ENCODE measurements at regions not wholly inside any gene's neighbourhood (a gene's known extent, or its start where the extent isn't known, plus 50 kb on each side); places are given as distances from the start of the nearest gene placed in this dataset.

DNA sequence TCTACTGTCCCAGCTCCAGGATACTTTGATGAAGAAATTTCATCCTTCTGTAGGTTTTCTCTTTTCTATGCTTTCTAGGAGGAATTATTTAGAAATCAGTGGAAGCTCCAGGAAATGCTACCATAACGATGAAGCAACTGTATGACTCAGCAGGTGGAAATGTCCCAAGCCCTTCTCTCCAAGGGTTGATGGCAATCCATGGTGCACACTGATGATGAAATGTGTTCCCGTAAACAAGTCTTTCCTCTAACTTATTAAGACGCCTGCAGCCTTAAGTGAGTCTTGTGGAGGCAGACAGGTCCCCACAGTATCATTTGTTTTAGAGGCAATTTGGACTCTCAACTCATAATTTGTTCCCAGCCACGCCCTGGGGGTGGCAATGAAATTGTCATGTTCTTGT is 777.6 kb upstream of the SOX11 start:
- H3K4me1 ChIP-seq (ENCODE audit: control insufficient read depth in 2 of 2, insufficient read depth in 1 of 2, low read depth in 1 of 2, low read length in 2 of 2): no peaks in the 10 kb centered on the region
- H3K9ac ChIP-seq (ENCODE audit: low read depth, low read length, poor library complexity): no peak overlapping the region
- H2AK5ac ChIP-seq (ENCODE audit: low read depth, low read length): no peak overlapping the region
- no peak overlapping the region for H2BK12ac ChIP-seq (ENCODE audit: low read length)
- H3K18ac ChIP-seq (ENCODE audit: low read length): no peak overlapping the region
- no peak overlapping the region for H2BK120ac ChIP-seq (ENCODE audit: low read depth, low read length)
- WGBS, 2 donors (ENCODE audit: extremely low coverage in 2 of 2, insufficient read length in 2 of 2, insufficient replicate concordance in 1 of 2): no CpG with 5 or more reads among the region's 4 CpGs
- no peaks in the 10 kb centered on the region for H3K36me3 ChIP-seq (replicated peaks in 1 of 2; ENCODE audit: control insufficient read depth in 2 of 2, insufficient read depth in 2 of 2, low read length in 2 of 2)
- H3K27me3 ChIP-seq (ENCODE audit: control insufficient read depth in 3 of 3, insufficient read depth in 3 of 3, low read depth in 1 of 3, low read length in 3 of 3): no peaks in the 10 kb centered on the region
- no peak overlapping the region for H4K91ac ChIP-seq (ENCODE audit: low read depth, low read length, poor library complexity)
- no peak overlapping the region for H3K14ac ChIP-seq (ENCODE audit: low read length)
- H3K4me2 ChIP-seq (ENCODE audit: insufficient read depth, low read length, poor library complexity, severe bottlenecking): no peak overlapping the region
- H3K79me1 ChIP-seq (ENCODE audit: low read depth, low read length): no peaks in the 10 kb centered on the region
- no peak overlapping the region for H3K4me3 ChIP-seq (ENCODE audit: low read length in 2 of 2)
- H2BK15ac ChIP-seq (ENCODE audit: low read length): no peak overlapping the region
- H3K23ac ChIP-seq (ENCODE audit: low read depth, low read length, poor library complexity): no peak overlapping the region
- H3K9me3 ChIP-seq (replicated peaks in 1 of 2; ENCODE audit: control insufficient read depth in 2 of 2, insufficient read depth in 1 of 2, low read depth in 1 of 2, low read length in 2 of 2): no peaks in the 10 kb centered on the region
- no peak for DNase-seq (ENCODE audit: low spot score)
- no peak overlapping the region for H2BK5ac ChIP-seq (ENCODE audit: low read length)
- H4K8ac ChIP-seq (ENCODE audit: low read depth, low read length): no peak overlapping the region
- H3K4ac ChIP-seq (ENCODE audit: low read length): no peak overlapping the region
- no peak overlapping the region for H2AFZ ChIP-seq (ENCODE audit: low read length)
- H3K27ac ChIP-seq (replicated peaks; ENCODE audit: low read length): no peak overlapping the region

DNA sequence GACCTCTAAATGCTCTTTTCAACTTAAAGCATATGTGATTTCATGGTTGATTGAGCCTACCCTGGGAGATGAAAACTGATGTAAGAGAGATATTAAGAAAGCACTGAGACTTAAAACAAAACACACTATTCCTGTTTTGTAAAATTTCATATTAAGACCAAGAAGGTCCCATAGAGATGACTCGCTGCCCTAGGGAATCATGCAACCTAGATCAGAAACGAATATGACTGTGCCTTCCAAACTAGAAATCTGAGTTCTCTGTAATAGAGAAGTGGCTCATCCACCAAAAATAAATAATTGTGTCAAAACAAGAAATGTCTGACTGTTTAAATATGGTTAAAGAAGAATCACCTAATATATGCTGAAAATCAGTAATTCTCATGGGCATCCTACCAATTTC is 776.8 kb upstream of the SOX11 start:
- no peaks in the 10 kb centered on the region for H3K79me1 ChIP-seq (ENCODE audit: low read depth, low read length)
- H3K27me3 ChIP-seq (ENCODE audit: control insufficient read depth in 3 of 3, insufficient read depth in 3 of 3, low read depth in 1 of 3, low read length in 3 of 3): no peaks in the 10 kb centered on the region
- no peak overlapping the region for H4K8ac ChIP-seq (ENCODE audit: low read depth, low read length)
- no peak overlapping the region for H3K18ac ChIP-seq (ENCODE audit: low read length)
- no peak overlapping the region for H3K4ac ChIP-seq (ENCODE audit: low read length)
- H4K91ac ChIP-seq (ENCODE audit: low read depth, low read length, poor library complexity): no peak overlapping the region
- H3K9me3 ChIP-seq (replicated peaks in 1 of 2; ENCODE audit: control insufficient read depth in 2 of 2, insufficient read depth in 1 of 2, low read depth in 1 of 2, low read length in 2 of 2): no peaks in the 10 kb centered on the region
- no peak overlapping the region for H2AFZ ChIP-seq (ENCODE audit: low read length)
- H3K23ac ChIP-seq (ENCODE audit: low read depth, low read length, poor library complexity): no peak overlapping the region
- no peaks in the 10 kb centered on the region for H3K36me3 ChIP-seq (replicated peaks in 1 of 2; ENCODE audit: control insufficient read depth in 2 of 2, insufficient read depth in 2 of 2, low read length in 2 of 2)
- H3K4me1 ChIP-seq (ENCODE audit: control insufficient read depth in 2 of 2, insufficient read depth in 1 of 2, low read depth in 1 of 2, low read length in 2 of 2): no peaks in the 10 kb centered on the region
- no peak overlapping the region for H2AK5ac ChIP-seq (ENCODE audit: low read depth, low read length)
- no peak overlapping the region for H3K9ac ChIP-seq (ENCODE audit: low read depth, low read length, poor library complexity)
- H2BK5ac ChIP-seq (ENCODE audit: low read length): no peak overlapping the region
- no peak overlapping the region for H3K27ac ChIP-seq (replicated peaks; ENCODE audit: low read length)
- no peak overlapping the region for H2BK15ac ChIP-seq (ENCODE audit: low read length)
- no peak for DNase-seq (ENCODE audit: low spot score)
- no peak overlapping the region for H3K14ac ChIP-seq (ENCODE audit: low read length)
- no CpG with 5 or more reads among the region's 2 CpGs for WGBS, 2 donors (ENCODE audit: extremely low coverage in 2 of 2, insufficient read length in 2 of 2, insufficient replicate concordance in 1 of 2)
- no peak overlapping the region for H3K4me2 ChIP-seq (ENCODE audit: insufficient read depth, low read length, poor library complexity, severe bottlenecking)
- H2BK120ac ChIP-seq (ENCODE audit: low read depth, low read length): no peak overlapping the region
- H2BK12ac ChIP-seq (ENCODE audit: low read length): no peak overlapping the region
- no peak overlapping the region for H3K4me3 ChIP-seq (ENCODE audit: low read length in 2 of 2)

DNA sequence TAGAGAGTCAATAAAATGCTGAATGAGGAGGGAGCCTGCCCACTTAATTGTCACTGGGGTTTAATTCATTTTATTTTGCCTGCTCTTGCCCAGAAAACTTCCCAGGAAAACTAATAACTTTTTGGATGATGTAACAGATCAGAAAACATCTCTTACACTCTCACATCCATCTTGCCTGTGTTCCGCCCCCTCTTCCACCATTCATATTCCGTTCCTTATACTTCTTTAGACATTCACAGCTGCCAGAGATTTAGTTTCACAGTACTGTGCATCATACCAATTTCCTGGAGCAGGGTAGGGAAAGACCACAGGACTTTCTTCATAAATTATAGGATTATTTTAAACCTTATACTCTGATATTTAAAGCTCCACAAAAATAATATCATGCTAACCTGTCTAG is 776.1 kb upstream of the SOX11 start:
- no peaks in the 10 kb centered on the region for H3K79me1 ChIP-seq (ENCODE audit: low read depth, low read length)
- H2BK15ac ChIP-seq (ENCODE audit: low read length): no peak overlapping the region
- no peak overlapping the region for H4K91ac ChIP-seq (ENCODE audit: low read depth, low read length, poor library complexity)
- H3K4me2 ChIP-seq (ENCODE audit: insufficient read depth, low read length, poor library complexity, severe bottlenecking): no peak overlapping the region
- no peak overlapping the region for H3K27ac ChIP-seq (replicated peaks; ENCODE audit: low read length)
- no peak overlapping the region for H2AFZ ChIP-seq (ENCODE audit: low read length)
- WGBS, 2 donors (ENCODE audit: extremely low coverage in 2 of 2, insufficient read length in 2 of 2, insufficient replicate concordance in 1 of 2): no CpG with 5 or more reads among the region's 2 CpGs
- no peak overlapping the region for H3K14ac ChIP-seq (ENCODE audit: low read length)
- no peak overlapping the region for H2BK120ac ChIP-seq (ENCODE audit: low read depth, low read length)
- H2AK5ac ChIP-seq (ENCODE audit: low read depth, low read length): no peak overlapping the region
- H2BK12ac ChIP-seq (ENCODE audit: low read length): no peak overlapping the region
- H3K23ac ChIP-seq (ENCODE audit: low read depth, low read length, poor library complexity): no peak overlapping the region
- H3K9me3 ChIP-seq (replicated peaks in 1 of 2; ENCODE audit: control insufficient read depth in 2 of 2, insufficient read depth in 1 of 2, low read depth in 1 of 2, low read length in 2 of 2): no peaks in the 10 kb centered on the region
- H3K4ac ChIP-seq (ENCODE audit: low read length): no peak overlapping the region
- no peaks in the 10 kb centered on the region for H3K36me3 ChIP-seq (replicated peaks in 1 of 2; ENCODE audit: control insufficient read depth in 2 of 2, insufficient read depth in 2 of 2, low read length in 2 of 2)
- H2BK5ac ChIP-seq (ENCODE audit: low read length): no peak overlapping the region
- no peaks in the 10 kb centered on the region for H3K4me1 ChIP-seq (ENCODE audit: control insufficient read depth in 2 of 2, insufficient read depth in 1 of 2, low read depth in 1 of 2, low read length in 2 of 2)
- no peak overlapping the region for H4K8ac ChIP-seq (ENCODE audit: low read depth, low read length)
- H3K9ac ChIP-seq (ENCODE audit: low read depth, low read length, poor library complexity): no peak overlapping the region
- H3K18ac ChIP-seq (ENCODE audit: low read length): no peak overlapping the region
- H3K4me3 ChIP-seq (ENCODE audit: low read length in 2 of 2): no peak overlapping the region
- no peak for DNase-seq (ENCODE audit: low spot score)
- H3K27me3 ChIP-seq (ENCODE audit: control insufficient read depth in 3 of 3, insufficient read depth in 3 of 3, low read depth in 1 of 3, low read length in 3 of 3): no peaks in the 10 kb centered on the region

DNA sequence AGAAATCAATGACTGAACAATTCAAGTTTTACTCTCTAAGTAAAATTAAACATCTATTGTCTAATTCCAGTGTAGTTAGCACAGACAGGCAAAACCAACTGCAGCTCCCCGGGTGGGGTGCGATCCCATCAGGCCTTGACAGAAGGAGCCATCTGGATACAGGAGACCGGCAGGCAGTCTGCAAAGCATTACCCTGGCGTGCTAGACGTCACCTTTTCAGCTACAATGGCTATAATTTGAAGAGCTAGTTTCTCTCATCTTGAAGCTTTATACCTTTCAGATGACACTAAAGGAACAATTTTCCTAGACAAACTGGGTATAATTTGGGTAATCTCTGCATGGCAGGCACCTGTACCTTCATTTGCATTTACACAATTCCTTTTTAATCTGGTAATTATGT is 761.5 kb upstream of the SOX11 start:
- no peak overlapping the region for H2BK5ac ChIP-seq (ENCODE audit: low read length)
- no peak overlapping the region for H2AK5ac ChIP-seq (ENCODE audit: low read depth, low read length)
- no peaks in the 10 kb centered on the region for H3K9me3 ChIP-seq (replicated peaks in 1 of 2; ENCODE audit: control insufficient read depth in 2 of 2, insufficient read depth in 1 of 2, low read depth in 1 of 2, low read length in 2 of 2)
- no peaks in the 10 kb centered on the region for H3K79me1 ChIP-seq (ENCODE audit: low read depth, low read length)
- H3K4ac ChIP-seq (ENCODE audit: low read length): no peak overlapping the region
- H3K4me3 ChIP-seq (ENCODE audit: low read length in 2 of 2): no peak overlapping the region
- H2AFZ ChIP-seq (ENCODE audit: low read length): no peak overlapping the region
- H4K8ac ChIP-seq (ENCODE audit: low read depth, low read length): no peak overlapping the region
- no peaks in the 10 kb centered on the region for H3K27me3 ChIP-seq (ENCODE audit: control insufficient read depth in 3 of 3, insufficient read depth in 3 of 3, low read depth in 1 of 3, low read length in 3 of 3)
- no peak overlapping the region for H2BK12ac ChIP-seq (ENCODE audit: low read length)
- WGBS, 2 donors (ENCODE audit: extremely low coverage in 2 of 2, insufficient read length in 2 of 2, insufficient replicate concordance in 1 of 2): no CpG with 5 or more reads among the region's 5 CpGs
- no peak overlapping the region for H3K27ac ChIP-seq (replicated peaks; ENCODE audit: low read length)
- H3K14ac ChIP-seq (ENCODE audit: low read length): no peak overlapping the region
- H3K9ac ChIP-seq (ENCODE audit: low read depth, low read length, poor library complexity): no peak overlapping the region
- no peak overlapping the region for H3K23ac ChIP-seq (ENCODE audit: low read depth, low read length, poor library complexity)
- H3K4me2 ChIP-seq (ENCODE audit: insufficient read depth, low read length, poor library complexity, severe bottlenecking): no peak overlapping the region
- H2BK120ac ChIP-seq (ENCODE audit: low read depth, low read length): no peak overlapping the region
- DNase-seq (ENCODE audit: low spot score): no peak
- no peaks in the 10 kb centered on the region for H3K36me3 ChIP-seq (replicated peaks in 1 of 2; ENCODE audit: control insufficient read depth in 2 of 2, insufficient read depth in 2 of 2, low read length in 2 of 2)
- H4K91ac ChIP-seq (ENCODE audit: low read depth, low read length, poor library complexity): no peak overlapping the region
- H3K4me1 ChIP-seq (ENCODE audit: control insufficient read depth in 2 of 2, insufficient read depth in 1 of 2, low read depth in 1 of 2, low read length in 2 of 2): no peaks in the 10 kb centered on the region
- H3K18ac ChIP-seq (ENCODE audit: low read length): peak overlapping the region; percentile 76
- no peak overlapping the region for H2BK15ac ChIP-seq (ENCODE audit: low read length)
